Kidney capillary endothelial cell (primary cell): ENCODE measurements at regions not wholly inside any gene's neighbourhood (a gene's known extent, or its start where the extent isn't known, plus 50 kb on each side); places are given as distances from the start of the nearest gene placed in this dataset.
A peak's percentile ranks its signal among the peaks of the same experiment; 100 is the strongest.

Experiments used
- DNase-seq: peaks from one replicate; pipeline ENCODE4 v3.0.0-alpha.2; 2018; ENCODE audit warnings: low spot score

DNA sequence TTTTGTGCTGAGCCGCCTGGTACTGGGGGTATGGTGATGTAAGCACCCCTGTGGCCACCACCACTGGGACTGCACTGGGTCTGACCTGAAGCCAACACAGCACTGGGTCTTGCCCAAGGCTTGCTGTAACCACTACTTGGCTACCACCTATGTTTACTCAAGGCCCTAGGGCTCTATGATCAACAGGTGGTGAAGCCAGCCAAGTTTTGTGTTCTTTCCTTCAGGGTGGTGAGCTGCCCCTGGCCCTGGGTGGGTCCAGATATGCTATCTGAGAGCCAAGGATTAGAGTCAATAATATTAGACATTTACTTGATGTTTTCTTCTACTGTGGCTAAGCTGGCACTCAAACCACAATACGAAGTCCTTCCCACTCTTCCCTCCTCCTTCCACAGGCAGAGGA is 55.1 kb upstream of the PAGE4 start:
- DNase-seq: no peak

DNA sequence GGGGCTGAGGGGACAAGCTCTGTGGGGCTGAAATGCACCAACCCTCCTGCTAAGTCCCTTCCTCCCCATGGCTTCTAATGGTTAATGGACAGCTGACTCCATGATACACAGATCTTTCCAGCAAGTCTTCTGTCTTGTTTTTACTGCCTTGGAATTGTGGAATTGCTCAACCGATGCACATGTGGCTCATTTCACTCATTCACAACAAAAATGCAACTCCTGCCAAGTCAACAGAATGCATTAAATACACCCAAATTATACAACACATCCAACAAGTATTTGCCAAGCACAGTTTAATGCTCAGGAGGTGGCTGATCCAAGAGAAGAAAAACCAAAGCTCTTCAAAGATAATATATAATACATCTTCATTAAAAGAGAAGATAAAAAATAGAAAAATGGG is 61.9 kb upstream of the PAGE4 start:
- DNase-seq: no peak

DNA sequence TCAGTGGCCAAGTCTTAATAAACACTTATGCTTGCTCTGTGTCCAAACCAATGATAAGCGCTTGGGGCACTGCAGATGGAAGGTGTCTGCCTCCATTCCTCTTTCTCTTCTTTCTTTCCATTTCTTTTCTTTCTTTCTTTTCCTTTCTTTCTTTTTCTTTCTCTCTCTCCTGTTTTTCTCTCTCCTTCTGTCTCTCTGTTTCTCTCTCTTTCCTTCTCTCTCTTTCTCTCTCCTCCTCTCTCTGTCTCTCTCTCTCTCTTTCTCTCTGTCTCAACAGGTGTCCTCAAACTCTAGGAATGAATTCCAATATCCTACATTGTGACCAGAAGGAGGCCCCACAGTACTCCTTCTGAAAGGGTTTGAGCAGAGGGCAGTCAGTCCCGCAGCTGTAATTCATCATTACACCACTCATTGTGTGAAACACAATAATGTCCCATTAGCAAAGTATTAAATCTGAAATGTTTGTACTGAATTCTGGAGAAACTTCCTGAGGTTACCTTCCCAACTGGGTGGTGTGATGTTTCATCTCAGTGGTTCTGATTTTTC is 66.5 kb upstream of the PAGE1 start:
- no peak for DNase-seq

DNA sequence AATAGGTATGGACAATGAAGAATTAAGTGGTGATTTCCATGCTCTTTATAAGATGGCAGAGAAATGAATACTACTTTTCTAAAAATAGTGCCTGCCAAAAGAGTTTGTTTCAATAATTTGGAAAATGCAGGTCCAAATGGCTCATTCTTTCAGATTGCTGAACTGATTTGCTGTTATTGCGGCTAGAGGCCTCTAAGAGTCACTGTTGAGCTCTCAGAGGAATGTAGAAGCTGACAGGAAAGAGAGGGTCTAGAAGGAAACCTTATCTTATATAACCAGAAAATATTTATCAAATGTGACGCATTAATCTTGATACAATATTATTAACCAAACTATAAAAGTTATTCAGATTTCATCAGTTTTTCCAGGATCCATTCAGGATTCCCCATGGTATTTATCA is 65.7 kb upstream of the PAGE1 start:
- peak; percentile 10 for DNase-seq

DNA sequence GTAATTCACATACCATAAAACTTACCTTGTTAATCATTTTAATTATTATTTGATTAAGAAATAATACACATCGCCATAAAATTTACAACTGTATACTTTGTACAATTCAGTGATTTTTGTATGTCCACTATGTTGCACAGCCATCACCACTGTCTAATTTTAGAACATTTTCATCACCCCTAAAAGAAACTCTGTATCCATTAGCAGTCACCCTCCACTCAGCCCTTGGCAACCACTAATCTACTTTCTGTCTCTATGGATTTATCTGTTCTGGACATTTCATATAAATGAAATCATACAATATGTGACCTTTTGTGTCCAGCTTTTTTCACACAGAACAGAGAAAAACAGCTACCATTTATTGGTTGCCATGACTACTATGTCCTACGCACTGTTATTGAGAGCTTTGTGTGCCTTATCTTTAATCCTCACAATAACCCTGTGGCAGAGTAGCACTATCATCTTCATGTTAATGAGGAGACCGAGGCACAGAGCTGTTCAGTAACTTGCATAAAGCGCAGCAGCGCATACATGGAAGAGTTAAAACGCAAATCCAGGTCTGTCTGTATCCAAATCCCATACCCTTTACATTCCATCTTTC is 64.6 kb upstream of the PAGE1 start:
- no peak for DNase-seq

DNA sequence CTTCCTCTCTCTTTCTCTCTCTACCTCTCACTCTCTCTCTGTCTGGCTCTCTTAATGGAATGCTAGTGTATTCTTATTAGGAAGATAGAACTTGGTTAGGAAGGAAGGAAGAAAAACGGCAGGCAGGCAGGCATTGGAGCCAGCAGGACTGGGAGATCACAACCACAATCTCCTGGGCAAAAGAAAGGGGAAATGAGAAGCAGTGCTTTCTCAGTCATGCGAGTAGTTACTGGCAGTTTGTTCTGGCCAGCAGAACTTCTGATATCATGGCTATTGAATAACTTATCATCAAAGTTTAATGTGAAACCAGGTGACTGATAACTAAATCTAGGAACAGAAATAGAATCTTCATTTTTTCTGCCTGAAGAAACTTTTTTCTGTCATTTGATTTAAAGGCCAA is 60.9 kb upstream of the PAGE1 start:
- DNase-seq: no peak

DNA sequence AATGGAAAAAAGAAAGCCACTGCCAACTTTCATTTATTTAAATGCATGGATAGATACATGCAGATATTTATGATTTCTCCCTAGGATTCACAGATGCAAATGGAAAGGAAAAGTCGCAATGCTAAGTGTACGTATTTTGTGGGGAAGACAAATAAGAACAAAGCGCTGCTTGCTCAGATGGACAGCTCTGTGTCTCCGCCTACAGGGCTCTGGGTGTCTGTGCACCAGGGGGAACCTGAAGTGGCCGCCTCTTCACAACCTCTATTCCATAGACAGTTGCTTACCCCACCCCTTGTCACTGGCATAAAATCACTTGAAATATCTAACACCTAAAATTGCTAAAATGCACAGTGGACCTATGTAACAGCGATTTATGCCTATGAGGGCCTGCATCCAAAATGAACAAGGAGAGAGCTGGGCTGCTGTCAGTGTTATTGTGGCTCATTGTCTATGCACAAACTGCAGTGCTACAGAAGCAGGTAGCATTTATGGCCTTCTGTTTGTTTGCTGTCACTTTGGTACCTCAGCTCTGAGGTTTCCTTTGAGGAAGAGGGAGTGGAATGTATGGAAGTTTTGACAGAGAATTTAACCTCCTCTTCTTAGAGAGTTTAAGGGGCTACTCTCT is 58.6 kb upstream of the PAGE1 start:
- peak; percentile 38 for DNase-seq

DNA sequence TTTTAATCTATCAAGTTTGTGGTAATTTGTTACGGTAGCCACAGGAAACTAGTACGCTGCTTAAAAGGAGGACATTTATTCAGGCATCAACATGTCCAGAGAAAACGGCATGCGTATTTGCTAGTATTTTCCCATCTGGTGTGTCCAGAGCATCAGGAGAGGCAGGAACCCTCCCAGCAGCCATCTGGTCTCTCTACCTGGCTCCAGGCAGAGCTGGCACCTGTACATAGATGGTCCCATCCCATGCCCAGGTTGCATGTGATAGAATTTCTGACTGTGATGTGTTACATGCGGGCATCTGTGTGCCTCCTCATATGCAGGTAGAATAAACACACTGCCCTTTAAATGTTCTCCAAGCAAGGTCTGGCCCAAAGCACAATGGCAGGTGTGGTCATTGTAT is 57.9 kb upstream of the PAGE1 start:
- DNase-seq: no peak

DNA sequence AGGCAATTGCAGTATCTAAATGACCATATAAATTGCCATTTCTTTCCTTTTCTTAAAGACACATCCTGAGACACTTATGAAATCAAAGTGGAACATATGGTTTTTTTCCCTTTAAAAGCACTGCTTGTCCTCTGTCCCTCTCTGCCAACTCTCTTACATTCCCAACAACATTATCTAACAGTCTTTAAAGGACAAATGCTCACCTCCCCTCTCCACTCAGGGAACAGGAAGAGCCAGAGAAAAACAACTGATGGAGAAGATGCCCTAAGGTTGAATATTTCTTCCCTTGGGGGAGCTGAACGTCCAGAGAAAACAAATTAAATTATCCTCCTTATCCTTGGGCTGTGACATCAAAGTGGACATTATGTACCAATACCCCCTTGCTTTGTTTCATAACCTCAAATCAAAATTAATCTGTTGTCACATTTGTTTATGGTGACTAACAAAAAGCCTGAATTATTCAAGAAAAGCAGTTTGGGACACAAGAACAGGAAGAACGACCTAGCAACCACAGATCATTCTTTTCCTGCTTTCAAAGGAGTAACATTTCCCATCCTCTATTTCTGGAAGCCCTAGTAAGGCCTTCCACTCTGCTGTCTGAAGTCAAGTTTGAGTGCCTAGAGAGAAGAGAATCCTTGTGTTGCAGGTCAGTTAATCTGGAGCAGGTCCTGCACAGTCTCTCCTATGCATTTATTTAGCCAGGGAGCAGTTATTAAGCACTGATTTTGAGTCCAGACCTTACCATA is 52.6 kb upstream of the PAGE1 start:
- DNase-seq: no peak

DNA sequence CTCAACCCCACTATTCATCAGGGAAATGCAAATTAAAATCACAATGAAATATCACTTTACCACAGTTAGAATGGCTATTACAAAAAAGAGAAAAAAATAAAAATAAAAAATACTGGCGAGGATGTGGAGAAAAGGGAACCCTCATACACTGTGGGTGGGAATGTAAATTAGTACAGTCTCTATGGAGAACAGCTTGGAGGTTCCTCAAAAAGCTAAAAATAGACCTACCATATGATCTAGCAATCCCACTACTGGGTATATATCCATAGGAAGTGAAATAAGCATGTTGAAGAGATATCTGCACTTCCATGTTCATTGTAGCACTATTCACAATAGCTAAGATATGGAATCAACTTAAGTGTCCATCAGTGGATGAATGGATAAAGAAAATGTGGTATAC is 50.5 kb upstream of the PAGE1 start:
- no peak for DNase-seq
